ENCODE measurements at regions not wholly inside any gene's neighbourhood (a gene's known extent, or its start where the extent isn't known, plus 50 kb on each side); places are given as distances from the start of the nearest gene placed in this dataset.

- CTCF ChIA-PET: no interaction called here
- no peak for TF ChIP-seq CTCF (IDR thresholded peaks at IDR 0.05; ENCODE audit: control extremely low read depth, extremely low read depth, low read depth, missing control alignments)
- POLR2A ChIA-PET: no interaction called here
- no peak for DNase-seq (ENCODE audit: extremely low spot score)
Observed at GRCh38 chr14:53378142-53378541, 225.0 kb upstream of the DDHD1 start.

- no peak for TF ChIP-seq CTCF (IDR thresholded peaks at IDR 0.05; ENCODE audit: control extremely low read depth, extremely low read depth, low read depth, missing control alignments)
- POLR2A ChIA-PET: no interaction called here
- CTCF ChIA-PET: no interaction called here
- DNase-seq (ENCODE audit: extremely low spot score): no peak
Observed at GRCh38 chr14:53376064-53376463, 222.9 kb upstream of the DDHD1 start.

GRCh38 chr14:53375599-53375998 lies 222.5 kb upstream of the DDHD1 start:
- CTCF ChIA-PET: no interaction called here
- no peak for DNase-seq (ENCODE audit: extremely low spot score)
- no peak for TF ChIP-seq CTCF (IDR thresholded peaks at IDR 0.05; ENCODE audit: control extremely low read depth, extremely low read depth, low read depth, missing control alignments)
- POLR2A ChIA-PET: no interaction called here

- DNase-seq (ENCODE audit: extremely low spot score): no peak
- POLR2A ChIA-PET: no interaction called here
- TF ChIP-seq CTCF (IDR thresholded peaks at IDR 0.05; ENCODE audit: control extremely low read depth, extremely low read depth, low read depth, missing control alignments): no peak
- CTCF ChIA-PET: interaction anchor here (2.4 kb wide), 1 partner anchor 9 kb away, joined by 8 read pairs; no protein-coding TSS in a partner anchor
Observed at GRCh38 chr14:53368711-53369201, 215.6 kb upstream of the DDHD1 start.

- ChIA-PET POLR2A (no interaction called here), CTCF (interaction anchor here (0.9 to 1.8 kb wide), 3 partner anchors 13 to 32 kb away, joined by 3 read pairs; no protein-coding TSS in a partner anchor)
- no peak for DNase-seq (ENCODE audit: extremely low spot score)
- TF ChIP-seq CTCF (IDR thresholded peaks at IDR 0.05; ENCODE audit: control extremely low read depth, extremely low read depth, low read depth, missing control alignments): no peak
Observed at GRCh38 chr14:53368066-53368465, 214.9 kb upstream of the DDHD1 start.

GRCh38 chr14:53367644-53368026 lies 214.5 kb upstream of the DDHD1 start:
- DNase-seq (ENCODE audit: extremely low spot score): no peak

More at GRCh38 chr14:53367644-53368026, 214.5 kb upstream of the DDHD1 start:
- TF ChIP-seq CTCF (IDR thresholded peaks at IDR 0.05; ENCODE audit: control extremely low read depth, extremely low read depth, low read depth, missing control alignments): no peak
- POLR2A ChIA-PET: no interaction called here
- CTCF ChIA-PET: interaction anchor here (0.9 to 1.8 kb wide), 4 partner anchors 11 to 31 kb away, joined by 3 to 6 read pairs (median 3); no protein-coding TSS in a partner anchor

Data from GM10248 (cell line).